GM12878 (cell line): ENCODE measurements at regions not wholly inside any gene's neighbourhood (a gene's known extent, or its start where the extent isn't known, plus 50 kb on each side); places are given as distances from the start of the nearest gene placed in this dataset.

Experiments used
- ATF7 ChIP-seq: fragments of 450-650 bp; IDR thresholded peaks from 2 replicates; pipeline ENCODE4 v1.6.1; 2016; ENCODE audit warnings: low read depth, mild to moderate bottlenecking
- BCLAF1 ChIP-seq: fragments of 450-650 bp; IDR thresholded peaks from 2 replicates; pipeline ENCODE4 v1.6.1; 2017; ENCODE audit warnings: antibody characterized with exemption, mild to moderate bottlenecking, moderate library complexity
- CBX3 ChIP-seq: fragments of 200-600 bp; sonication (generic); IDR thresholded peaks from 2 replicates; pipeline ENCODE4 v1.6.1; 2016; ENCODE audit warnings: low read depth, borderline replicate concordance
- CBX5 ChIP-seq: sonication (generic); IDR thresholded peaks from 2 replicates; pipeline ENCODE4 v1.6.1; 2016; ENCODE audit warnings: low read depth, moderate library complexity, mild to moderate bottlenecking, inconsistent platforms
- CHD4 ChIP-seq: fragments of 200-600 bp; sonication (generic); IDR thresholded peaks from 2 replicates; pipeline ENCODE4 v1.6.1; 2016; ENCODE audit warnings: mild to moderate bottlenecking
- E2F4 ChIP-seq: IDR thresholded peaks from 2 replicates; pipeline ENCODE4 v1.6.1; 2012; ENCODE audit warnings: low read depth, low read length, improper control_type of control experiment
- EGR1 ChIP-seq, 2 experiments: IDR thresholded peaks; 1 replicate in 1 of 2; 2 replicates in 1 of 2; pipeline ENCODE4 v1.6.1; 2011 to 2012; ENCODE audit warnings: low read depth in 2 of 2, low read length in 2 of 2, borderline replicate concordance in 1 of 2, mild to moderate bottlenecking in 1 of 2, moderate library complexity in 1 of 2
- EZH2 ChIP-seq: IDR thresholded peaks from 2 replicates; pipeline ENCODE4 v1.6.1; 2012; ENCODE audit warnings: low read depth, mild to moderate bottlenecking, control low read depth, inconsistent platforms, low read length, borderline replicate concordance; ENCODE audit not compliant: control insufficient read depth
- SIN3A ChIP-seq: IDR thresholded peaks from 2 replicates; pipeline ENCODE4 v1.6.1; 2012; ENCODE audit warnings: low read depth, low read length, improper control_type of control experiment
- SMC3 ChIP-seq: IDR thresholded peaks from 2 replicates; pipeline ENCODE4 v1.6.1; 2011; ENCODE audit warnings: low read length, improper control_type of control experiment, borderline replicate concordance
- SPI1 ChIP-seq: IDR thresholded peaks from 2 replicates; pipeline ENCODE4 v1.6.1; 2011; ENCODE audit warnings: low read depth, mild to moderate bottlenecking, low read length, moderate library complexity, borderline replicate concordance; ENCODE audit not compliant: insufficient read depth
- SUPT20H ChIP-seq: IDR thresholded peaks from 2 replicates; pipeline ENCODE4 v1.6.1; 2011; ENCODE audit warnings: low read depth, mild to moderate bottlenecking, low read length, moderate library complexity, borderline replicate concordance; ENCODE audit not compliant: control insufficient read depth
- ZNF687 ChIP-seq: fragments of 450-650 bp; IDR thresholded peaks from 2 replicates; pipeline ENCODE4 v1.6.1; 2017; ENCODE audit warnings: mild to moderate bottlenecking, moderate library complexity

- TF ChIP-seq ZNF687 (0 out of 2 replicates have a peak, but pooled peaks have one; percentile 43), CBX5 (no peak), E2F4 (no peak), SPI1 (peak; percentile 63), CHD4 (no peak), BCLAF1 (no peak), CBX3 (no peak), ATF7 (no peak), SUPT20H (no peak), EGR1 (IDR thresholded peaks at IDR 0.05; ENCODE audit: borderline replicate concordance in 1 of 2, low read depth in 2 of 2, low read length in 2 of 2) (no peak), EZH2 (no peak), SIN3A (no peak), SMC3 (no peak)
Observed at GRCh38 chrX:39891781-39892180, 206.0 kb downstream of the BCOR start (continued).
